PC-9 (cell line): ENCODE measurements at regions not wholly inside any gene's neighbourhood (a gene's known extent, or its start where the extent isn't known, plus 50 kb on each side); places are given as distances from the start of the nearest gene placed in this dataset.
"Not testable (repeated sequence)": the region's sequence is repeated elsewhere in the genome, so short reads cannot be mapped to it uniquely, and the experiment has no call there.

ENCODE experiments used
- BruUV-seq: library from RNA; stranded (reverse); fragments of 400-500 nt; replicated peaks from 2 replicates; lab custom pipeline; 2021; lab: Mats Ljungman, UMichigan
- CTCF ChIA-PET: fragments of 300-600 bp; sonication (Branson Sonifier 250); formaldehyde crosslinking; loops from one replicate; lab custom pipeline; 2022; ENCODE audit warnings: antibody characterized with exemption; lab: Charles Lee
- POLR2A ChIA-PET: fragments of 300-600 bp; sonication (Branson Sonifier 250); formaldehyde crosslinking; loops from one replicate; lab custom pipeline; 2022; ENCODE audit warnings: antibody characterized with exemption; ENCODE audit not compliant: unreplicated experiment; lab: Charles Lee
- DNase-seq, 2 experiments: peaks; one replicate each; pipeline versions ENCODE4 v3.0.0 to v3.0.0-alpha.2; 2015 to 2022; ENCODE audit warnings: mixed read lengths in 1 of 2
- H2AFZ ChIP-seq: fragments of 200-600 bp; sonication (generic); 2 replicates; pipeline ENCODE4 v1.8.1; 2017; ENCODE audit warnings: antibody characterized with exemption
- H3F3A ChIP-seq: fragments of 200-600 bp; sonication (generic); 2 replicates; pipeline ENCODE4 v1.8.1; 2017; ENCODE audit warnings: antibody characterized with exemption, mild to moderate bottlenecking, low read depth; ENCODE audit not compliant: insufficient read depth
- H3K27ac ChIP-seq: fragments of 200-600 bp; sonication (generic); 2 replicates; pipeline ENCODE4 v1.6.1; 2016; ENCODE audit warnings: mixed run types
- H3K27me3 ChIP-seq: fragments of 200-600 bp; sonication (generic); 2 replicates; pipeline ENCODE4 v1.6.1; 2016; ENCODE audit warnings: low read depth, mixed run types; ENCODE audit not compliant: insufficient read depth
- H3K36me3 ChIP-seq: fragments of 200-600 bp; sonication (generic); 2 replicates; pipeline ENCODE4 v1.6.1; 2016; ENCODE audit warnings: low read depth, mixed run types
- H3K4me1 ChIP-seq: fragments of 200-600 bp; sonication (generic); replicated peaks from 2 replicates; pipeline ENCODE4 v1.6.1; 2016; ENCODE audit warnings: mixed run types; ENCODE audit not compliant: insufficient read depth
- H3K4me2 ChIP-seq: fragments of 200-600 bp; sonication (generic); 2 replicates; pipeline ENCODE4 v1.6.1; 2017; ENCODE audit warnings: mixed run types
- H3K4me3 ChIP-seq: fragments of 200-600 bp; sonication (generic); 2 replicates; pipeline ENCODE4 v1.6.1; 2016; ENCODE audit warnings: mixed run types
- H3K79me2 ChIP-seq: fragments of 200-600 bp; sonication (generic); 2 replicates; pipeline ENCODE4 v1.6.1; 2017; ENCODE audit warnings: low read depth, mixed run types
- H3K9me2 ChIP-seq: fragments of 200-600 bp; sonication (generic); 2 replicates; pipeline ENCODE4 v1.8.1; 2017; ENCODE audit warnings: mild to moderate bottlenecking; ENCODE audit not compliant: insufficient read depth
- H3K9me3 ChIP-seq: fragments of 200-600 bp; sonication (generic); 2 replicates; pipeline ENCODE4 v1.8.1; 2016; ENCODE audit warnings: low read depth; ENCODE audit not compliant: insufficient read depth
- H4K20me1 ChIP-seq: fragments of 200-600 bp; sonication (generic); 2 replicates; pipeline ENCODE4 v1.8.1; 2017; ENCODE audit not compliant: insufficient read depth
- CTCF ChIP-seq: fragments of 200-600 bp; sonication (generic); conservative IDR thresholded peaks from 2 replicates; pipeline ENCODE4 v1.6.1; 2017; ENCODE audit warnings: mixed run types, antibody characterized with exemption, mild to moderate bottlenecking, moderate library complexity
- EZH2 ChIP-seq: fragments of 200-600 bp; sonication (generic); IDR thresholded peaks from 2 replicates; pipeline ENCODE4 v1.8.0; 2017; ENCODE audit warnings: antibody characterized with exemption, low read depth
- intact Hi-C: fragments of 100-400 bp; cut with micrococcal nuclease; formaldehyde crosslinking; loops from one replicate; pipeline ENCODE4 v1.10.0; 2022; ENCODE audit not compliant: unreplicated experiment

DNA sequence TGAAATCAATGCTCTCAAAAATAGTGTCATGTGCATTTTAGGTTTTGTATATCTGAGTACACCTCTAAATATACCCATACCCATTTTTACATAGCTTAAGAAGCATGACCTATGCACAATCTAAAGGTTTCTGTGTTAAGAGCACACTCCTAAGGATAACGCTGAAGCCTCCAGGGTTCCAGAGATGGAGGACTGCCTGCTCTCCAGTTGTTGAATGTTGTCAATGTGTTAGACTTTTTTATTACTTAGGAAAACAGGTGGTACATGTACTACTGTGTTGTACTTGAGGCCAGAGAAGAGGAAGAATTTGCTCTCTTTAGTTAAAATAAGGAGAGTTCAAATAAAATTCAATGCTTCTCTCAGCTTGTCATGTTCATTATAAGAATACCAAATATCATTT is 141.2 kb downstream of the EMB start:
- no peaks in the 10 kb centered on the region for H4K20me1 ChIP-seq
- CTCF ChIA-PET: no interaction called here

GRCh38 chr5:50292735-50293394 is 148.2 kb downstream of the EMB start:
- intact Hi-C loops: no loop called here
- POLR2A ChIA-PET: no interaction called here

More for the DNA sequence above, 141.2 kb downstream of the EMB start:
- Histone ChIP-seq H3K9me2 (no peaks in the 10 kb centered on the region), H3K36me3 (no peaks in the 10 kb centered on the region), H3K4me2 (no peak overlapping the region), H2AFZ (no peak overlapping the region), H3K27ac (no peak overlapping the region), H3F3A (peaks cover 4% of the 10 kb centered on the region; the same call in 1 of the 2 replicates), H3K4me3 (no peak overlapping the region), H3K9me3 (peaks cover 4% of the 10 kb centered on the region; the same call in 1 of the 2 replicates), H3K4me1 (peaks cover 24% of the 10 kb centered on the region), H3K79me2 (no peaks in the 10 kb centered on the region), H3K27me3 (no peaks in the 10 kb centered on the region)
- POLR2A ChIA-PET: no interaction called here
- TF ChIP-seq EZH2 (no peak), CTCF (no peak)
- intact Hi-C loops: no loop called here
- DNase-seq: no peak
- no TSS peak for BruUV-seq

GRCh38 chr5:50280461-50280860 is 160.6 kb downstream of the EMB start:
- H3K36me3 ChIP-seq, H3F3A ChIP-seq, CTCF ChIA-PET, H3K4me1 ChIP-seq, H3K9me2 ChIP-seq, H3K27me3 ChIP-seq, H3K9me3 ChIP-seq, H3K27ac ChIP-seq, intact Hi-C loops, BruUV-seq, POLR2A ChIA-PET, H3K4me3 ChIP-seq, H2AFZ ChIP-seq, H4K20me1 ChIP-seq, H3K79me2 ChIP-seq: not testable (repeated sequence)
- peak in 1 of 2 experiments; percentile 14 for DNase-seq
- peak overlapping the region; percentile 30; the same call in 1 of the 2 replicates for H3K4me2 ChIP-seq

More at GRCh38 chr5:50292735-50293394, 148.2 kb downstream of the EMB start:
- Histone ChIP-seq H3K9me3 (no peaks in the 10 kb centered on the region), H3K27ac (no peak overlapping the region), H4K20me1 (no peaks in the 10 kb centered on the region), H3K9me2 (no peaks in the 10 kb centered on the region; the same call in 1 of the 2 replicates), H3K27me3 (no peaks in the 10 kb centered on the region), H3K79me2 (no peaks in the 10 kb centered on the region), H3K4me3 (no peak overlapping the region), H3K4me2 (no peak overlapping the region), H3K4me1 (no peaks in the 10 kb centered on the region), H2AFZ (no peak overlapping the region), H3K36me3 (no peaks in the 10 kb centered on the region), H3F3A (no peaks in the 10 kb centered on the region)
- TF ChIP-seq EZH2: no peak
- no peak for TF ChIP-seq CTCF
- no TSS peak for BruUV-seq
- DNase-seq: no peak
- CTCF ChIA-PET: no interaction called here
